ENCODE measurements at regions not wholly inside any gene's neighbourhood (a gene's known extent, or its start where the extent isn't known, plus 50 kb on each side); places are given as distances from the start of the nearest gene placed in this dataset.

- DNase-seq = no peak
These were observed 1079.5 kb upstream of the INTU start for GRCh38 chr4:126553248-126553647.

GRCh38 chr4:126558596-126558995 is 1074.2 kb upstream of the INTU start:
- no peak for DNase-seq

GRCh38 chr4:126559961-126560360 is 1072.8 kb upstream of the INTU start:
- no peak for DNase-seq

- DNase-seq = no peak
These were observed 1072.0 kb upstream of the INTU start for GRCh38 chr4:126560794-126561193.

GRCh38 chr4:126563389-126563788 is 1069.4 kb upstream of the INTU start:
- no peak for DNase-seq

- DNase-seq = no peak
These were observed 1068.4 kb upstream of the INTU start for GRCh38 chr4:126564283-126564854.

- no peak for DNase-seq
These were observed 1063.8 kb upstream of the INTU start for GRCh38 chr4:126568652-126569570.

- DNase-seq = peak; percentile 28
These were observed 1060.5 kb upstream of the INTU start for GRCh38 chr4:126572264-126572663.

- DNase-seq = no peak
These were observed 1050.0 kb upstream of the INTU start for GRCh38 chr4:126582737-126583136.

- no peak for DNase-seq
These were observed 1049.2 kb upstream of the INTU start for GRCh38 chr4:126583509-126583908.

GRCh38 chr4:126591583-126591982 is 1041.2 kb upstream of the INTU start:
- DNase-seq = no peak

GRCh38 chr4:126592088-126592487 is 1040.7 kb upstream of the INTU start:
- no peak for DNase-seq

- DNase-seq = no peak
These were observed 1039.1 kb upstream of the INTU start for GRCh38 chr4:126593626-126594025.

GRCh38 chr4:126595643-126596042 is 1037.1 kb upstream of the INTU start:
- DNase-seq = no peak

- no peak for DNase-seq
These were observed 1033.0 kb upstream of the INTU start for GRCh38 chr4:126599746-126600145.

GRCh38 chr4:126603210-126603609 is 1029.5 kb upstream of the INTU start:
- no peak for DNase-seq

- DNase-seq = no peak
These were observed 1028.9 kb upstream of the INTU start for GRCh38 chr4:126603825-126604224.

GRCh38 chr4:126604268-126604867 is 1028.4 kb upstream of the INTU start:
- peak; percentile 33 for DNase-seq

- DNase-seq = no peak
These were observed 1021.8 kb upstream of the INTU start for GRCh38 chr4:126610933-126611332.

GRCh38 chr4:126611900-126612299 is 1020.9 kb upstream of the INTU start:
- no peak for DNase-seq

GRCh38 chr4:126614356-126614855 is 1018.4 kb upstream of the INTU start:
- no peak for DNase-seq

GRCh38 chr4:126616795-126617194 is 1016.0 kb upstream of the INTU start:
- DNase-seq = no peak

- no peak for DNase-seq
These were observed 1005.5 kb upstream of the INTU start for GRCh38 chr4:126627255-126627654.

GRCh38 chr4:126628933-126629332 is 1003.8 kb upstream of the INTU start:
- no peak for DNase-seq
